WERI-Rb-1 (cell line): ENCODE measurements at regions not wholly inside any gene's neighbourhood (a gene's known extent, or its start where the extent isn't known, plus 50 kb on each side); places are given as distances from the start of the nearest gene placed in this dataset.

Experiments used
- DNase-seq: peaks from one replicate; pipeline ENCODE4 v3.0.0-alpha.2; 2020
- H3K27ac ChIP-seq: fragments of 250-450 bp; sonication (Bioruptor Pico); 2 replicates; pipeline ENCODE4 v1.5.1; 2020; ENCODE audit warnings: mild to moderate bottlenecking, moderate library complexity
- H3K27me3 ChIP-seq: fragments of 250-450 bp; sonication (Bioruptor Pico); 2 replicates; pipeline ENCODE4 v1.5.1; 2021; ENCODE audit warnings: mild to moderate bottlenecking, low read depth, moderate library complexity; ENCODE audit not compliant: insufficient read depth, severe bottlenecking
- H3K36me3 ChIP-seq: fragments of 250-450 bp; sonication (Bioruptor Pico); 2 replicates; pipeline ENCODE4 v1.5.1; 2020; ENCODE audit warnings: mild to moderate bottlenecking, moderate library complexity
- H3K4me3 ChIP-seq: 2 replicates; pipeline ENCODE4 v1.5.1; 2011; ENCODE audit warnings: low read depth, mild to moderate bottlenecking, control low read depth, low read length
- H3K9me3 ChIP-seq: fragments of 250-450 bp; sonication (Bioruptor Pico); 2 replicates; pipeline ENCODE4 v1.5.1; 2021; ENCODE audit warnings: mild to moderate bottlenecking, moderate library complexity; ENCODE audit not compliant: severe bottlenecking
- TF ChIP-seq, protein P1 (sequence below): IDR thresholded peaks from 2 replicates; pipeline ENCODE4 v1.5.1; 2011; ENCODE audit warnings: low read depth, mild to moderate bottlenecking, control low read depth, inconsistent platforms, low read length

DNA sequence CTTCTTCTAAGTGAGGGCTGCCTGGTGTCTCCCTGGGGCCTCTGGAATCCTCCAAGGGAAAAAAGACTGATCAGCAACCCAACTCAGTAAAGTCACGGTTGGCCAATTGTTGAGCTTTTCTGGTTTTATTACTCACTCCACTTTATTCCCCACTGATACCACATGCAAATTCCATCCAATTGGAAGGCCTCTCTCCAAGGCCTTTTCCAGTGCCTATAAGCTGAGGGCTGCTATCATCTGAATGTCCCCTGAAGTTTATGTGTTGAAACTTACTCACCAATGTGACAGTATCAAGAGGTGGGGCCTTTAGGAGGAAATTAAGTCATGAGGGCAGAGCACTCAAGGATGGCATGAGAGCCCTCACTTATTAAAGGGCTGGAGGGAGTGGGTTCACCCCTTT is 463.3 kb downstream of the BUD13 start:
- no peak for DNase-seq
- Histone ChIP-seq H3K9me3 (no peaks in the 10 kb centered on the region), H3K4me3 (no peak overlapping the region), H3K27me3 (no peaks in the 10 kb centered on the region), H3K27ac (no peak overlapping the region), H3K36me3 (no peaks in the 10 kb centered on the region)
- TF ChIP-seq, protein P1, sequence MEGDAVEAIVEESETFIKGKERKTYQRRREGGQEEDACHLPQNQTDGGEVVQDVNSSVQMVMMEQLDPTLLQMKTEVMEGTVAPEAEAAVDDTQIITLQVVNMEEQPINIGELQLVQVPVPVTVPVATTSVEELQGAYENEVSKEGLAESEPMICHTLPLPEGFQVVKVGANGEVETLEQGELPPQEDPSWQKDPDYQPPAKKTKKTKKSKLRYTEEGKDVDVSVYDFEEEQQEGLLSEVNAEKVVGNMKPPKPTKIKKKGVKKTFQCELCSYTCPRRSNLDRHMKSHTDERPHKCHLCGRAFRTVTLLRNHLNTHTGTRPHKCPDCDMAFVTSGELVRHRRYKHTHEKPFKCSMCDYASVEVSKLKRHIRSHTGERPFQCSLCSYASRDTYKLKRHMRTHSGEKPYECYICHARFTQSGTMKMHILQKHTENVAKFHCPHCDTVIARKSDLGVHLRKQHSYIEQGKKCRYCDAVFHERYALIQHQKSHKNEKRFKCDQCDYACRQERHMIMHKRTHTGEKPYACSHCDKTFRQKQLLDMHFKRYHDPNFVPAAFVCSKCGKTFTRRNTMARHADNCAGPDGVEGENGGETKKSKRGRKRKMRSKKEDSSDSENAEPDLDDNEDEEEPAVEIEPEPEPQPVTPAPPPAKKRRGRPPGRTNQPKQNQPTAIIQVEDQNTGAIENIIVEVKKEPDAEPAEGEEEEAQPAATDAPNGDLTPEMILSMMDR = no peak

DNA sequence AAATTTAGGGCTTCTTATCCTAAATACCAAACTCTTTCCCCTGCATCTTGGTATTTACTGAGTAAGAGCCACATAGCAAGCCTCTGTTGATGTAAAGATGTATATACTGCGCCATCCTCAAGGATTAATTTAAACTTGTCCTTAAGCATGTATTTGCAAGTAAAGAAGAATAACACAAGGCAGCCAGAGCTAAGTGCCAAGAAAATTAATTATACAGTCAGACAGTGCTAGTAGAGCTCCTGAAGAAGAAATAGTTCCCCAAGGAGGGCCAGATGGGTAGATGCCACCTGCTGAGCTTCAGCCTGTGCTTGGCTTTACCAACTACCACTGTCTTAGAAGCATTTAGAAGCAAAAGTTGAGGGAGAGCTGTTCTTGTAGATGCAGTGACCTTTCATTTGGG is 470.0 kb downstream of the BUD13 start:
- Histone ChIP-seq H3K36me3 (no peaks in the 10 kb centered on the region), H3K4me3 (no peak overlapping the region), H3K27me3 (no peaks in the 10 kb centered on the region), H3K27ac (no peak overlapping the region), H3K9me3 (no peaks in the 10 kb centered on the region)
- TF ChIP-seq, protein P1 = no peak
- no peak for DNase-seq

DNA sequence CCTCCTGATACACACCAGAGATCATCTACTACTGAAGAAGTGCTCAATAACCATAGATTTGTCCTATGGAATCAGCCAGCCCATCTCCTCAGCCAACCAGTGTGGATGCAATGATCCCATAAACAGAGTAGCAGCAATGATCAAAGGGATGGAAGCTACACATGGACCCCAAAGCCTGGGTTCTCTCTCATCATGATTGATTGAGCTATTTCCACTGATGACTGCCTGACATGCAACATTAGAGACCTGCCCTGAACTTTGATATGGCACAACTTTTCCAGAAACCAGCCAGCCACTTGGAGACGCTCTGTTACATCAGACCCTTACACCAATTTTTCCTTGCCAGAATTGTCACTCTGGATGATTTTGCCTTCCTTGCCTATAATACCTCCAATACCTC is 471.6 kb downstream of the BUD13 start:
- no peak for DNase-seq
- H3K9me3 ChIP-seq = no peaks in the 10 kb centered on the region
- H3K4me3 ChIP-seq = no peak overlapping the region
- TF ChIP-seq, protein P1 = no peak
- no peaks in the 10 kb centered on the region for H3K27me3 ChIP-seq
- H3K36me3 ChIP-seq = no peaks in the 10 kb centered on the region
- H3K27ac ChIP-seq = no peak overlapping the region

DNA sequence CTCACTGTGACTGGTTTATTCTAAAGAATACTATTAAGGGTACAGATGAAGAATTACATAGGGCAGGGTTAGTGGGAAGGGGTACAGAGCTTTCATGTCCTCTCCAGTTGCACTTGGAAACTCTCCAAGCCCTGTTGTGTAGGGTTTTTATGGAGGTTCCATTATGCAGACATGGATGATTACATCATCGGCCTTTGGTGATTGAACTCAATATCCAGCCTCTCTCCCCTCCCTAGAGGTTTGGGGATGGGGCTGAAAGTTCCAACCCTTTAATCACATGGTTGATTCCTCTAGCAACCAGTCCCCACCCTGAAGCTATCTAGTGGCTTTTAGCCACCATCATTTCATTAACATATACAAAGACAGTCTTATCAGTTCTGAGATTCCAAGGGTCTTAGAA is 472.6 kb downstream of the BUD13 start:
- no peak overlapping the region for H3K4me3 ChIP-seq
- H3K36me3 ChIP-seq = no peaks in the 10 kb centered on the region
- no peaks in the 10 kb centered on the region for H3K9me3 ChIP-seq
- DNase-seq = no peak
- no peak overlapping the region for H3K27ac ChIP-seq
- TF ChIP-seq, protein P1 = no peak
- H3K27me3 ChIP-seq = no peaks in the 10 kb centered on the region

DNA sequence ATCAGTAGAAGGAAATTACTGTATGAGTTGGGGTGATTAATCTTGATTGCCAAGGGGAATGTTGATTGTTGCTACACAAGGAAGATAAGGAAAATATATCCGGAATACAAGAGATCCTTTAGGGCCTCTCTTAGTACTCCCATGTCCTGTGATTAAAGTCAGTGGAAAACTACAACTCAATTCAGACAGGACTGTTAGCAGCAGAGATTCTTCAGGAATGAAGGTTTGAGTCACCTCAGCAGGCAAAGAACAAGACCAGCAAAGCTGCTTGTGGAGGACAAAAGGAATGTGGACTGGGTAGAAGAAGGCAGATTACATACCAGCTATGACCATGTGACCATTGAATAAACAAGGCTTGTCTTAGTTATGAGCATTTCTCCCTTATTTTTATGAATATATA is 478.2 kb downstream of the BUD13 start:
- Histone ChIP-seq H3K27me3 (no peaks in the 10 kb centered on the region), H3K4me3 (no peak overlapping the region), H3K27ac (no peak overlapping the region), H3K36me3 (no peaks in the 10 kb centered on the region), H3K9me3 (no peaks in the 10 kb centered on the region)
- TF ChIP-seq, protein P1 = no peak
- no peak for DNase-seq

DNA sequence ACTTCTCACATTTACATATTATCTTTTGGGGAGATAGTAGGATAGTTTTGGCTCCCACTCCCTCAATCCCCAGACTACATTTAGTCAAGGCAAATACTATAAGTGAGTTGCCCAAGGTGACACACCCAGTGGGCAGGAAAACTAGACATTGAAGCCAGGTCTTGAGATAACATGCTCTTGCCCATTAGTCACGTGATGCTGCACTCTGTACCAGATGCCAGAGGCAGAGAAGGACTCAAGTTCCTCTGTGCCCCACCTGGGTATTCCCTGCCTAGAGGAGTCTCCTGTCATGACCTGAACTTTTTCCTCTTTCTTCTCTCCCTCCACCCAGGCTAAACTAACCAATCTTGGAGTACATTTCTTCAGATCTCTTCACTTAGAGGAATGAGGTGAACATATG is 484.9 kb downstream of the BUD13 start:
- Histone ChIP-seq H3K36me3 (no peaks in the 10 kb centered on the region), H3K27me3 (no peaks in the 10 kb centered on the region), H3K9me3 (no peaks in the 10 kb centered on the region), H3K4me3 (no peak overlapping the region), H3K27ac (no peak overlapping the region)
- no peak for DNase-seq
- TF ChIP-seq, protein P1 = no peak
